ENCODE measurements at regions not wholly inside any gene's neighbourhood (a gene's known extent, or its start where the extent isn't known, plus 50 kb on each side); places are given as distances from the start of the nearest gene placed in this dataset.

- DNase-seq (ENCODE audit: low read depth in 2 of 3, low spot score in 2 of 3), result no peak
Observed at GRCh38 chr3:117444175-117444574, 734.6 kb downstream of the TUSC7 start.

DNA sequence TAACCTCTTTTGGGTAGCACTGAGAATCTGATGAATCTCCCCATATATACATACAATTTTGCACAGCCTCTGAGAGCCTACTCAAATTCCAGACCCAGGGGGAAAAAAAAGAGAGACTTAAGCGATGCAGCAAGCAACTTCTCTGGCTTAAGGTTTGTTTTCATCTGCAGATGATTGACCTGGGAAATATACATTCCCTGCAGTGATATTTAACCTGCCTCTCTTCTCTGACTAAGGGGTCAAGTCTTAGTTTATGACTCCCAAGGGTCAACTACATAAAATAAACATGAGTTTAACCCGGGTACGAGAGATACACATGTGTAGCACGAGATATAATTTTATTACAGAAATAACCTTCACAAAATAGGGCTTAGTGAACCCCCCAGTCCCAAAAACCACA is 737.8 kb downstream of the TUSC7 start:
- no peak for DNase-seq (ENCODE audit: low read depth in 2 of 3, low spot score in 2 of 3)

- DNase-seq (ENCODE audit: low read depth in 2 of 3, low spot score in 2 of 3), result no peak
Observed at GRCh38 chr3:117450026-117450425, 740.4 kb downstream of the TUSC7 start.

GRCh38 chr3:117454254-117454653 is 744.7 kb downstream of the TUSC7 start:
- DNase-seq (ENCODE audit: low read depth in 2 of 3, low spot score in 2 of 3), result no peak

- no peak for DNase-seq (ENCODE audit: low read depth in 2 of 3, low spot score in 2 of 3)
Observed at GRCh38 chr3:117454908-117455307, 745.3 kb downstream of the TUSC7 start.

- no peak for DNase-seq (ENCODE audit: low read depth in 2 of 3, low spot score in 2 of 3)
Observed at GRCh38 chr3:117455782-117456181, 746.2 kb downstream of the TUSC7 start.

DNA sequence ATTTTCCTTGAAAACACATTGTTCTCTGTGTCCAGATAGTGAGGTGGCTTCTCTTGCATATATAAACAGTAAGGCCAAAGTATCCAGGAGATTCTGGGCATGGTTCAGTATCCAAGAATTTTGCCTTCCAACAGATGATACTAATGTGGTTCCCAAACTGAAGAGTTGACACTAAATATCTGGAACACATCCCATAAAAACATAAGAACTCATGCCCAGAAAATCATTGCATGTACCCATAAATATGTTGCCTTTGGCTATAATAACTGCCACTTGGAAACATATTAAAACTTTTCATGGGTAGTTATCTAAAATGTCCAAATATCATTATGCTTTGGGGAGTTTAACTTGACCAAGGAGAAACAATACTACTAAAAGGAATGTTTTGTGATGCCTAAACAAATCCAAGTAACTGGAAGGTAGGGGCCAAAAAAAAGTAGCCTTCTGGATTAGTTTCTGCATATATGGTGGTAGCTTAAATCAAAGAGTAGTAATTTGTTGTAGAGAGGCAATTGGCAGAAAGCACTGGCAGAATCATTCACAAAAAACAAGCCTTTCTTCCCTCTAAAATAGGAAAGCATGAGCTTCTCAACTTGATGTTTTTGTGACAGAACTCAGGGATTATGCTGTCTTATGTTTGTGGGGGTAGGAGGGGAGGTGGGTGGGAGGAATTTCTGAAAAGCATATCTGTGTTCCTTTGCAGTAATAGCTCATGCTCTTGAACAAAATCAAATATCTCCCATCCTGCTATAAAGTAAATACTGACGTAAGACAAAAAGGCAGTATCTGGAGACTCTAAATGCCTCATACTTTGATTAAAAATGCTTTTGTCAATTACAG is 753.9 kb downstream of the TUSC7 start:
- no peak for DNase-seq (ENCODE audit: low read depth in 2 of 3, low spot score in 2 of 3)

- no peak for DNase-seq (ENCODE audit: low read depth in 2 of 3, low spot score in 2 of 3)
Observed at GRCh38 chr3:117471831-117472230, 762.3 kb downstream of the TUSC7 start.

- DNase-seq (ENCODE audit: low read depth in 2 of 3, low spot score in 2 of 3), result no peak
Observed at GRCh38 chr3:117473981-117474538, 764.5 kb downstream of the TUSC7 start.

- no peak for DNase-seq (ENCODE audit: low read depth in 2 of 3, low spot score in 2 of 3)
Observed at GRCh38 chr3:117476572-117476971, 767.0 kb downstream of the TUSC7 start.

GRCh38 chr3:117477214-117477755 is 767.7 kb downstream of the TUSC7 start:
- no peak for DNase-seq (ENCODE audit: low read depth in 2 of 3, low spot score in 2 of 3)

DNA sequence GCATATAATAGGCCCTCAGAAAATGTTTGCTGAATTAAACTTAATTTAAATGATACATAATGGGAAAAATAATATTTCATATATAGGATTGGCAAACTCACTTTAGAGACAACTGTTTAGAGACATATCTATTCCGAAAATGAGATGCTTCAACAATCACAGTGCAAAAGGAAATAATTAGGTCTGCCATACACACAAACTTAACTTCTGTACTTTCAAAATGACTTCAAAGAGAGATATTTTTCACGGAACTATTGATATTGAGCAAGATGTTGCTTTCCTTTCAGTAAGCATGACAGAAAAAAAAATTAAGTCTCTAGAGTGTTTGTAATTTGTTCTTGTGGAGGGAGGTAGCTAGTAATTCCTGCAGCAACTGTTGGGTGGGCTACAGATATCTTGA is 769.5 kb downstream of the TUSC7 start:
- DNase-seq (ENCODE audit: low read depth in 2 of 3, low spot score in 2 of 3), result no peak

GRCh38 chr3:117480525-117480924 is 770.9 kb downstream of the TUSC7 start:
- DNase-seq (ENCODE audit: low read depth in 2 of 3, low spot score in 2 of 3), result no peak

DNA sequence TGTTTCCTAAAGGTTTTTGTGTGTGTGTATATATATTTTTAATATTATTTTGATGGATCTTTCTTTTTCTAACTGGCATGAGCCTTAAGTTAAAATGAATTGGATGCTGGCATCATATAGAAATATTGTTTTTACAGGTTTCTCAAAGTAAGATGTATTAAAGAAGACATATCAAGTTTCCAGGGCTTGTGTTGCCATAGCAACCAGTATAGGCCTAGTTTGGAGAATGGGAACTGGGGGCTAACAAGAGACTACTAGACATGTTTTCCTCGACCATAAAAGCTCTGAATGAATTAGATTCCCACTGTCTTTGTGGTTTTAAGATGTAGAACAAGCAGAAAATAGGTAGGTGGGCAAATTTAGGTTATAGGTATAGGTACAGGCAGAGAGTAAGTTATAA is 771.4 kb downstream of the TUSC7 start:
- DNase-seq (ENCODE audit: low read depth in 2 of 3, low spot score in 2 of 3), result no peak

DNA sequence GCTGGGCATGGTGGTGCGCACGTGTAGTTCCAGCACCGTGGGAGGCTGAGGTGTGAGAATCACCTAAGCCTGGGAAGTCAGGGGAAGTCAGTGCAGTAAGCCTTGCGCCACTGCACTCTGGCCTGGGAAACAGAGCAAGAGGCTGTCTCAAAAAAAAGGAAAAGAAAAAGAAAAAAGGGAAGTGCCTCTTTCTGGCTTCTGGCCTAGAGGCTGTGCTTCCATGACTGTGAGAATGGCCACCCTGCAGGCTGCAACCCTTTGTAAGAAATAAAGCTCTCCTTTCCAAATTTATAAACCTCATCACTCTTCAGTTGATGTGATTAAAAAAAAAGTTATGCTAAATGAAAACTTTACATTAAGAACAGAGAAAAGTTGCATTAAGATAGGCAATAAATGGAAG is 774.3 kb downstream of the TUSC7 start:
- no peak for DNase-seq (ENCODE audit: low read depth in 2 of 3, low spot score in 2 of 3)

DNA sequence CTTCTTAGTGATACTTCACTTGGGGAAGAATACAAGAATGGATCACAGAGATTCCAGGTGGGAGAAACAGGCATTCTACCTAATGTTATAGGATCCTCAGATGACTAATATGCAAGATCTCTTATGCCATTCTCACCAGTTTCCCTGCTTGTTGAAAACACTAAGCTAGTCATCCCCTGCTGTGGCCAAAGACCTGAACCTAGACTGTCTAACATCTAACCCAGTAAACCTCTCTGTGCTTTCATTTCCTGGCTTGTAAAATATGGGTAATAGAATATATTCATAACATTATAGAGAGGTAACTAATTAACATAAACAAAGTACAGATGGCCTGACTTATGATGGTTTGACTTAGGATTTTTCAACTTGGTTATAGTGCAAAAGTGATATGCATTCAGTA is 776.3 kb downstream of the TUSC7 start:
- no peak for DNase-seq (ENCODE audit: low read depth in 2 of 3, low spot score in 2 of 3)

- DNase-seq (ENCODE audit: low read depth in 2 of 3, low spot score in 2 of 3), result no peak
Observed at GRCh38 chr3:117486719-117487716, 777.4 kb downstream of the TUSC7 start.

DNA sequence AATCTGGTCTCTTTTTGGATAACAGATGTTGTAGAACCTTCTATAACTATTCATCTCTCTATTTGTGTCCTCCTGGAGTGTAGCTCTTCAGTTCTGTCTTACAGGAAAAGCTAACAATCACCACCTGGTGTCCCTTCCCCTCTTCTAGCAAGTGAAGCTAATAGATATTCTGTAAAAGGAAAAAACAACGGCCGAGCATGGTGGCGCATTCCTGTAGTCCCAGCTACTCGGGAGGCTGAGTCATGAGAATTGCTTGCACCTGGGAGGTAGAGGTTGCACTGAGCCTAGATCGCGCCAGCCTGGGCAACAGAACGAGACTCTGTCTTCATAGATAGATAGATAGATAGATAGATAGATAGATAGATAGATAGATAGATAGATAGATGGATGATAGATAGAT is 779.4 kb downstream of the TUSC7 start:
- no peak for DNase-seq (ENCODE audit: low read depth in 2 of 3, low spot score in 2 of 3)

DNA sequence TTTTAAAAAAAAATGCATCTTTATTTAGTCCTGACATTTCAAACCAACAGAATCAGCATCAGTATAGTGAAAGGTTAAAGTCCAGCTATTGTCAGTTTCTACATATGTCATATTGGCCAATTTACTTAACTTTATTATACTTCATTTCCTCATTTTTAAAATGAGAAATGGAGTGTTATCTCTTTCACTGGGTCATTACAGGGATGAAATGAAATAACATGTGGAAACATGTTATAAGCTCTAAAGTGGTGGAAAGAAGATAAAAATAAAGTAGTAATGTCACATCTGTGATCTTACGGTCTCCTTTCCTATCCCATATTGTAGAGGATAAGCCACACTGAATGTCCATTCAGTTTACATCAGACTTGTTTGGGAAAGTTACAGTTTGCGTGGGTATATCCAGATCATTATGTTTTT is 780.1 kb downstream of the TUSC7 start:
- DNase-seq (ENCODE audit: low read depth in 2 of 3, low spot score in 2 of 3), result no peak

DNA sequence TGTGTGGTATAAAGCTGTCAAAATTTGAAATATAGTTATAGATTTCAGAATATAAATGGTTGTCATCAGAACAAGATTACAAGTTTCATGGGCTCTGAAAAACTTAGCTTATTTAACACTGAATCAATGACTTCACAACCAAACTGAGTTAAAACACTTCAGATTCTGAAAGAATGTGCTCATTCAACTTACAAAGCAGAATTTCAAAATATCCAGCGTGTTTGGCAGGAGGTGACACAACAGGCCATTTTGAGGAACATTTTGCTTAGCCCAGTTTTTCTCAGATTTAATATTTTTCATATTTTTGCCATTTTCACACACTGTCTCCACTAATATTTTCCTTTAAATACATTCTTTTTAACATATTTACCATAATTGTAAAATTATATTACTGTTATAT is 781.1 kb downstream of the TUSC7 start:
- no peak for DNase-seq (ENCODE audit: low read depth in 2 of 3, low spot score in 2 of 3)

DNA sequence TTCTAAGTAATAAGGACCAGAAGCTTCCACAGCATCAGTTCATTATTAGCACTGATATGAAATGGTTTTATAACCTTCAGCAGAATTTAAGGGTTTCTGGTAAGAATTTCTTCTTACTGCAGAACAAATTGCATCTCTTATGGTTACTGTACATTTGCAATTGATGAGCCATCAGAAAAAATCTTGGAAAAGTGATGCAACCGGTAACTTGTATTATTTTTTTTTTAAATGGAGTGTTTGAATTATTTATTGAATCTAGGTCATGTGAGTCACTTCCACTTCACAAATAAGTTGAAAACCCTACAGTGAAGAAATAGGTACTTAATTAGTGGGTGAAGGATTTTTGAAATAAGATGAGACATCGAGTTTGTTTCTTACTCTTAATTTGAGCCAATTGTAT is 786.0 kb downstream of the TUSC7 start:
- no peak for DNase-seq (ENCODE audit: low read depth in 2 of 3, low spot score in 2 of 3)
